Skeletal muscle tissue (tissue), 3 donors: ENCODE measurements at regions not wholly inside any gene's neighbourhood (a gene's known extent, or its start where the extent isn't known, plus 50 kb on each side); places are given as distances from the start of the nearest gene placed in this dataset.

Experiments used
- H3K27ac ChIP-seq: one replicate; pipeline ENCODE4 v1.7.0; 2013; ENCODE audit warnings: mild to moderate bottlenecking, low read depth, low read length, inconsistent platforms
- H3K27me3 ChIP-seq, 3 donors: one replicate each; pipeline ENCODE4 v1.7.0; 2013; ENCODE audit warnings: low read length in 3 of 3; ENCODE audit not compliant: control insufficient read depth in 3 of 3, insufficient read depth in 3 of 3
- H3K36me3 ChIP-seq, 3 donors: one replicate each; pipeline ENCODE4 v1.7.0; 2013; ENCODE audit warnings: low read length in 3 of 3; ENCODE audit not compliant: control insufficient read depth in 3 of 3, insufficient read depth in 3 of 3
- H3K4me1 ChIP-seq, 3 donors: one replicate each; pipeline ENCODE4 v1.7.0; 2013; ENCODE audit warnings: low read length in 3 of 3, mild to moderate bottlenecking in 3 of 3; ENCODE audit not compliant: control insufficient read depth in 3 of 3, insufficient read depth in 3 of 3
- H3K4me3 ChIP-seq, 3 donors: one replicate each; pipeline ENCODE4 v1.7.0; 2013; ENCODE audit warnings: low read length in 3 of 3
- H3K9ac ChIP-seq, 3 donors: one replicate each; pipeline ENCODE4 v1.7.0; 2013; ENCODE audit warnings: low read length in 3 of 3, mild to moderate bottlenecking in 3 of 3, moderate library complexity in 2 of 3, low read depth in 1 of 3
- H3K9me3 ChIP-seq, 3 donors: one replicate each; pipeline ENCODE4 v1.7.0; 2013; ENCODE audit warnings: low read length in 3 of 3; ENCODE audit not compliant: control insufficient read depth in 3 of 3
- donor health status: Osteomylitis.

DNA sequence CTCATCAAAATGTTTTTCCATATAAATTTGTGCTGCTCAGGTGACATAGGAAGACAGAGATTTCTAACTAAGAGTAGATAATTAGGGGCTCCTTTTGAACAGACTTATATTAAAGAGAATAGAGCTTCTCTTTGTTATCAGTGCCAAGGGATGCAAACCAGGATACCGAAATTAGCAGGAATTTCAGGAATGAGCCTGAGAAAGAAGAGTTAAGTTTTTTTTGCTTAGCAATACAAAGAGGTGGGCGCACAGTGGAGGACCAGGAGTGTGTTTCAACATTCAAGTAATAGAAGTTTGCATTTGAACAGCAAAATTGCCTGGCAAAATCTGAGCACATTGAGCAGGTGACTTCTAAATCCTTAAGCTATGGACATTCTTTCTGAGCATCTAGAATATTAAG, 541.3 kb downstream of the GBA3 start:
- Histone ChIP-seq H3K27me3 (no peaks in the 10 kb centered on the region), H3K27ac (no peak overlapping the region), H3K4me3 (no peak overlapping the region), H3K9me3 (no peaks in the 10 kb centered on the region), H3K4me1 (peaks cover 5 to 6% (median 6%) of the 10 kb centered on the region in 3 donors), H3K36me3 (no peaks in the 10 kb centered on the region), H3K9ac (no peak overlapping the region)

DNA sequence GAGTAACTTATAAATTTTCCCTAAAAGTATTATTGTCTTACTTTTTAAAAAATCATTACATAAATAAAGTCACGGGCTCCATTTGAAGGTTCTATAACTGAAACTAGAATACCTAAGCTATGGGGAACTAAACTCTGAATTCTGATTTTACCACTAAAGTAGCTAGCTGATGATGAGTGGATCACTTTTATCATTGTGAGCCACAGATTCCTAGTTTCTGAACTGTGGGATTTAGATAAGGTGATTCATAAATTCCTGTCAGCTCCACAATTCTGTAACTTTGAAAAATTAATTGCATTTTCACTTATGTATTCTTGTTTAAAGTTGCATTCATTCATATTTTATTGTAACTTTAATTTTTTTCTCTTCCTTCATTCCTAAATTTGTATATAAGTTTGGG, 540.9 kb downstream of the GBA3 start:
- no peaks in the 10 kb centered on the region for H3K9me3 ChIP-seq
- H3K9ac ChIP-seq: no peak overlapping the region
- no peaks in the 10 kb centered on the region for H3K36me3 ChIP-seq
- H3K4me3 ChIP-seq: no peak overlapping the region
- no peak overlapping the region for H3K27ac ChIP-seq
- H3K27me3 ChIP-seq: no peaks in the 10 kb centered on the region
- peaks cover 5 to 6% (median 6%) of the 10 kb centered on the region in 3 donors for H3K4me1 ChIP-seq

GRCh38 chr4:23232987-23233386, 540.2 kb downstream of the GBA3 start:
- Histone ChIP-seq H3K36me3 (no peaks in the 10 kb centered on the region), H3K27ac (no peak overlapping the region), H3K9me3 (no peaks in the 10 kb centered on the region)

GRCh38 chr4:23225564-23225963, 532.8 kb downstream of the GBA3 start:
- Histone ChIP-seq H3K9me3 (no peaks in the 10 kb centered on the region), H3K4me1 (no peaks in the 10 kb centered on the region), H3K9ac (no peak overlapping the region), H3K36me3 (no peaks in the 10 kb centered on the region), H3K4me3 (no peak overlapping the region), H3K27me3 (no peaks in the 10 kb centered on the region), H3K27ac (no peak overlapping the region)

More at GRCh38 chr4:23232987-23233386, 540.2 kb downstream of the GBA3 start:
- no peaks in the 10 kb centered on the region for H3K27me3 ChIP-seq
- no peak overlapping the region for H3K9ac ChIP-seq
- H3K4me3 ChIP-seq: no peak overlapping the region
- H3K4me1 ChIP-seq: peaks cover 5 to 6% (median 6%) of the 10 kb centered on the region in 3 donors

DNA sequence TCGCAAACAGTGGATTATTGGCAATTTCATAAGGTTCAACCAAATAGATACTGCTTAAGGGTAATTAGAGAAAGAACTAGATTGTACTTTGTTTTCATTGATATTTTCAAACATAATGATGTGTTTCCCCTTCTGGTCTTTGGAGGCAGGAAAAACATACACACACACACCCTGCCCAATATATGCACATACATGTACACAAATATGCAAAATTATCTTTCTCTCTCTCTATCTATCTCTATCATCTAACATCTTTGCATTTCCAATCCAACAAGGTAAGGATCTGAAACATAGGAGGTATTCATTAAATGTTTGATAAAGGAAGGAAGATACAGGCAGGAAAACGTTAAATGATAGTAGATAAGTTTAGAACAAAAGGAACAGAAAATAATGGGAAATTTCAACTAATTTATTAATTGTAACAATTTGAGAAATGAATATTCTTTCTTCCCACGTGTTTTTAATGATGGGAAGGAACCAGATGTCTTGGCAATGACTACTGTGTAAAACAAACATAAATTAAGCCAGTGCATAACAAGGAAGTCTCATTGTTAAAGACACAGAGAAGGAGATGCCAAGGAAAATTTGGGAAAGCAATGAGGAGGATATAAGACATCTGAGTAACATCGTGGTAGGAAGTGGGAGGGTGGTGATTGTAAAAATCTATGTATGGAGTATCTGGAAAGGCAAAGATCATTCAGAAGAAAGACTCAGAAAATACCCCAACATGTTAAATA, 532.1 kb downstream of the GBA3 start:
- H3K4me1 ChIP-seq: no peaks in the 10 kb centered on the region
- H3K27me3 ChIP-seq: no peaks in the 10 kb centered on the region
- H3K9me3 ChIP-seq: no peaks in the 10 kb centered on the region
- no peak overlapping the region for H3K9ac ChIP-seq
- H3K36me3 ChIP-seq: no peaks in the 10 kb centered on the region
- no peak overlapping the region for H3K27ac ChIP-seq
- H3K4me3 ChIP-seq: no peak overlapping the region

GRCh38 chr4:23220911-23221310, 528.2 kb downstream of the GBA3 start:
- no peaks in the 10 kb centered on the region for H3K36me3 ChIP-seq
- no peaks in the 10 kb centered on the region for H3K27me3 ChIP-seq
- H3K4me1 ChIP-seq: no peaks in the 10 kb centered on the region
- H3K9me3 ChIP-seq: no peaks in the 10 kb centered on the region
- no peak overlapping the region for H3K27ac ChIP-seq
- H3K4me3 ChIP-seq: no peak overlapping the region
- no peak overlapping the region for H3K9ac ChIP-seq

- Histone ChIP-seq H3K4me1 (no peaks in the 10 kb centered on the region), H3K9ac (no peak overlapping the region), H3K4me3 (no peak overlapping the region), H3K36me3 (no peaks in the 10 kb centered on the region), H3K9me3 (no peaks in the 10 kb centered on the region), H3K27ac (no peak overlapping the region), H3K27me3 (no peaks in the 10 kb centered on the region)
These were observed 527.2 kb downstream of the GBA3 start for GRCh38 chr4:23219779-23220408.

DNA sequence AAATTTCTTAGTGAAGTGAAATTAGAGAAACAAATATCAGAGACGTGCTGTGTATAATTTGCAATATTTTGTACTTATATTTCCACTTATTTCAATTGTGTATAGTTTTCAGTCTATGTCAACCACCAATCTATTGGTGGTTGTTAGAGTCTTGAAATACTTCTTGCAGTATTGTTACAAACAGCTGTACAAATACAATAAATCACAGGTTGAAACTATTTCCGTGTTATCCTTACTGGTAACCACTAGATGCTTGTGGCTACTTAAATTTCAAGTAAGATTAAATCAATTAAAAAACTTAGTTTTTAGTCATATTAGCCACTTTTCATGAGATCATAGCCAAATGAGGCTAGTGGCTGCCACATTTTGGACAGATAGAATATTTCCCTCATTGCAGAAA, 520.5 kb downstream of the GBA3 start:
- Histone ChIP-seq H3K9ac (no peak overlapping the region), H3K9me3 (no peaks in the 10 kb centered on the region), H3K4me1 (no peaks in the 10 kb centered on the region), H3K27ac (no peak overlapping the region), H3K36me3 (no peaks in the 10 kb centered on the region), H3K27me3 (no peaks in the 10 kb centered on the region), H3K4me3 (no peak overlapping the region)

- H3K27ac ChIP-seq: no peak overlapping the region
- H3K9me3 ChIP-seq: no peaks in the 10 kb centered on the region
- H3K4me1 ChIP-seq: no peaks in the 10 kb centered on the region
- no peaks in the 10 kb centered on the region for H3K27me3 ChIP-seq
- H3K9ac ChIP-seq: no peak overlapping the region
- H3K36me3 ChIP-seq: no peaks in the 10 kb centered on the region
- no peak overlapping the region for H3K4me3 ChIP-seq
These were observed 519.8 kb downstream of the GBA3 start for GRCh38 chr4:23212558-23212957.

GRCh38 chr4:23207059-23207458, 514.3 kb downstream of the GBA3 start:
- Histone ChIP-seq H3K36me3 (no peaks in the 10 kb centered on the region), H3K27me3 (no peaks in the 10 kb centered on the region), H3K4me1 (no peaks in the 10 kb centered on the region), H3K9me3 (peaks cover 0 to 6% (median 0%) of the 10 kb centered on the region in 3 donors), H3K4me3 (no peak overlapping the region), H3K27ac (no peak overlapping the region), H3K9ac (no peak overlapping the region)
